ENCODE measurements at regions not wholly inside any gene's neighbourhood (a gene's known extent, or its start where the extent isn't known, plus 50 kb on each side); places are given as distances from the start of the nearest gene placed in this dataset.

GRCh38 chr6:139569566-139569965 is 195.1 kb upstream of the CITED2 start:
- Mint-ChIP-seq H3K36me3 (no peaks in the 10 kb centered on the region), H3K27ac (no peak overlapping the region), H3K9me3 (peaks cover 3% of the 10 kb centered on the region), H3K27me3 (no peaks in the 10 kb centered on the region), H3K4me3 (no peak overlapping the region), H3K4me1 (no peaks in the 10 kb centered on the region)
- DNase-seq (no peak), ATAC-seq (ENCODE audit: low read depth) (no peak)
- POLR2A ChIA-PET = no interaction called here

- Mint-ChIP-seq H3K36me3 (no peaks in the 10 kb centered on the region), H3K9me3 (peaks cover 2% of the 10 kb centered on the region), H3K4me1 (no peaks in the 10 kb centered on the region), H3K27ac (no peak overlapping the region), H3K4me3 (no peak overlapping the region), H3K27me3 (no peaks in the 10 kb centered on the region)
- DNase-seq (no peak), ATAC-seq (ENCODE audit: low read depth) (no peak)
- POLR2A ChIA-PET = no interaction called here
Observed at GRCh38 chr6:139568956-139569538, 194.6 kb upstream of the CITED2 start.

GRCh38 chr6:139568151-139568955 is 193.9 kb upstream of the CITED2 start:
- H3K9me3 Mint-ChIP-seq = no peaks in the 10 kb centered on the region
- no peak overlapping the region for H3K4me3 Mint-ChIP-seq
- POLR2A ChIA-PET = no interaction called here
- ATAC-seq (ENCODE audit: low read depth) (no peak), DNase-seq (no peak)
- no peaks in the 10 kb centered on the region for H3K27me3 Mint-ChIP-seq
- H3K4me1 Mint-ChIP-seq = no peaks in the 10 kb centered on the region
- H3K27ac Mint-ChIP-seq = no peak overlapping the region
- no peaks in the 10 kb centered on the region for H3K36me3 Mint-ChIP-seq

- no peak overlapping the region for H3K27ac Mint-ChIP-seq
- H3K9me3 Mint-ChIP-seq = no peaks in the 10 kb centered on the region
- no peak for ATAC-seq (ENCODE audit: low read depth)
- POLR2A ChIA-PET = no interaction called here
- no peak for DNase-seq
- H3K4me3 Mint-ChIP-seq = no peak overlapping the region
- H3K4me1 Mint-ChIP-seq = no peaks in the 10 kb centered on the region
- H3K36me3 Mint-ChIP-seq = no peaks in the 10 kb centered on the region
- no peaks in the 10 kb centered on the region for H3K27me3 Mint-ChIP-seq
Observed at GRCh38 chr6:139567095-139567494, 192.6 kb upstream of the CITED2 start.

- H3K9me3 Mint-ChIP-seq = peaks cover 2% of the 10 kb centered on the region
- ATAC-seq (ENCODE audit: low read depth) (no peak), DNase-seq (no peak)
- H3K27me3 Mint-ChIP-seq = no peaks in the 10 kb centered on the region
- no peak overlapping the region for H3K27ac Mint-ChIP-seq
- no peaks in the 10 kb centered on the region for H3K36me3 Mint-ChIP-seq
- H3K4me3 Mint-ChIP-seq = no peak overlapping the region
- POLR2A ChIA-PET = no interaction called here
- H3K4me1 Mint-ChIP-seq = no peaks in the 10 kb centered on the region
Observed at GRCh38 chr6:139565591-139565990, 191.1 kb upstream of the CITED2 start.

GRCh38 chr6:139557547-139557946 is 183.1 kb upstream of the CITED2 start:
- POLR2A ChIA-PET = no interaction called here
- peaks cover 4% of the 10 kb centered on the region for H3K9me3 Mint-ChIP-seq

GRCh38 chr6:139556532-139556931 is 182.1 kb upstream of the CITED2 start:
- H3K4me1 Mint-ChIP-seq = no peaks in the 10 kb centered on the region
- POLR2A ChIA-PET = no interaction called here
- H3K4me3 Mint-ChIP-seq = no peak overlapping the region
- DNase-seq (no peak), ATAC-seq (ENCODE audit: low read depth) (no peak)
- no peak overlapping the region for H3K27ac Mint-ChIP-seq
- peaks cover 2% of the 10 kb centered on the region for H3K27me3 Mint-ChIP-seq
- H3K9me3 Mint-ChIP-seq = peaks cover 4% of the 10 kb centered on the region
- no peaks in the 10 kb centered on the region for H3K36me3 Mint-ChIP-seq

More at GRCh38 chr6:139557547-139557946, 183.1 kb upstream of the CITED2 start:
- DNase-seq (no peak), ATAC-seq (ENCODE audit: low read depth) (no peak)
- Mint-ChIP-seq H3K27me3 (peaks cover under 1% of the 10 kb centered on the region), H3K4me1 (no peaks in the 10 kb centered on the region), H3K27ac (no peak overlapping the region), H3K36me3 (no peaks in the 10 kb centered on the region), H3K4me3 (no peak overlapping the region)

GRCh38 chr6:139553916-139554315 is 179.5 kb upstream of the CITED2 start:
- Mint-ChIP-seq H3K36me3 (no peaks in the 10 kb centered on the region), H3K27me3 (peaks cover 3% of the 10 kb centered on the region), H3K9me3 (peaks cover 2% of the 10 kb centered on the region), H3K27ac (no peak overlapping the region), H3K4me1 (no peaks in the 10 kb centered on the region), H3K4me3 (no peak overlapping the region)
- ATAC-seq (ENCODE audit: low read depth) (no peak), DNase-seq (no peak)
- POLR2A ChIA-PET = no interaction called here

- ATAC-seq (ENCODE audit: low read depth) (no peak), DNase-seq (no peak)
- POLR2A ChIA-PET = no interaction called here
Observed at GRCh38 chr6:139551376-139551775, 176.9 kb upstream of the CITED2 start.

GRCh38 chr6:139550361-139550760 is 175.9 kb upstream of the CITED2 start:
- POLR2A ChIA-PET = no interaction called here
- Mint-ChIP-seq H3K36me3 (no peaks in the 10 kb centered on the region), H3K4me3 (no peak overlapping the region), H3K27me3 (peaks cover 3% of the 10 kb centered on the region), H3K9me3 (peaks cover 2% of the 10 kb centered on the region), H3K27ac (no peak overlapping the region), H3K4me1 (no peaks in the 10 kb centered on the region)
- DNase-seq = no peak
- no peak for ATAC-seq (ENCODE audit: low read depth)

More at GRCh38 chr6:139551376-139551775, 176.9 kb upstream of the CITED2 start:
- H3K27me3 Mint-ChIP-seq = peaks cover 3% of the 10 kb centered on the region
- peaks cover 2% of the 10 kb centered on the region for H3K9me3 Mint-ChIP-seq
- no peak overlapping the region for H3K27ac Mint-ChIP-seq
- H3K4me1 Mint-ChIP-seq = no peaks in the 10 kb centered on the region
- H3K4me3 Mint-ChIP-seq = no peak overlapping the region
- H3K36me3 Mint-ChIP-seq = no peaks in the 10 kb centered on the region

DNA sequence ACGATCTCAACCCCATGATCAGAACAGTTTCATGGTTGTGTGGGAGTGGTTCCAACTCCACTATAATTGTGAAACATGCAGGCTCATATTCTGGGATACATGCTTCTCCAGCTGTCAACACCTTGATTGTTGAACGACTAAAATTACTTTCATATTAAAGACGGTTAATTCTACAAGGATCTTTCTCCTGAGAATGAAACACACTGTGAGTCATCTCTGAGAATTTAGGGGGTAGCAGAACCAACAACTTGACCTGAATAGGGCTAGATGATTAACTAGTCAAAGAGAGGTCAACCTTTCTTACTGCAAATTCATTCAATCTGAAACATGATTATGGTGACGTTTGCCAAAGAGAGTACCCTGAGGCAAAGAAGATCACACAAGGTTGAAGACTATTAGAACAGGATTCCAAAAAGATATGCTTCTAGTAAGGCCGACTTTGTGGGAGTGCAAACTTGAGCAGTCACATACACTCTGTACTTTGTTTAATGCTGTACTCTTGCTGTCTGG is 175.2 kb upstream of the CITED2 start:
- Mint-ChIP-seq H3K27ac (no peak overlapping the region), H3K36me3 (no peaks in the 10 kb centered on the region), H3K4me3 (no peak overlapping the region), H3K4me1 (peaks cover 2% of the 10 kb centered on the region), H3K9me3 (peaks cover 2% of the 10 kb centered on the region), H3K27me3 (peaks cover 3% of the 10 kb centered on the region)
- ATAC-seq (ENCODE audit: low read depth) = no peak
- no peak for DNase-seq
- POLR2A ChIA-PET = no interaction called here

GRCh38 chr6:139547804-139548203 is 173.4 kb upstream of the CITED2 start:
- Mint-ChIP-seq H3K9me3 (peaks cover 2% of the 10 kb centered on the region), H3K4me3 (no peak overlapping the region), H3K27me3 (peaks cover 3% of the 10 kb centered on the region), H3K27ac (no peak overlapping the region), H3K4me1 (peaks cover 9% of the 10 kb centered on the region), H3K36me3 (no peaks in the 10 kb centered on the region)
- POLR2A ChIA-PET = no interaction called here
- ATAC-seq (ENCODE audit: low read depth) (no peak), DNase-seq (no peak)

- peaks cover 2% of the 10 kb centered on the region for H3K9me3 Mint-ChIP-seq
- DNase-seq (no peak), ATAC-seq (ENCODE audit: low read depth) (no peak)
- no peak overlapping the region for H3K27ac Mint-ChIP-seq
- no peak overlapping the region for H3K4me3 Mint-ChIP-seq
- H3K27me3 Mint-ChIP-seq = peaks cover 2% of the 10 kb centered on the region
- H3K36me3 Mint-ChIP-seq = no peaks in the 10 kb centered on the region
- peaks cover 9% of the 10 kb centered on the region for H3K4me1 Mint-ChIP-seq
- POLR2A ChIA-PET = no interaction called here
Observed at GRCh38 chr6:139547122-139547776, 172.8 kb upstream of the CITED2 start.

- Mint-ChIP-seq H3K4me3 (no peak overlapping the region), H3K27me3 (peaks cover 2% of the 10 kb centered on the region), H3K36me3 (no peaks in the 10 kb centered on the region), H3K27ac (no peak overlapping the region), H3K9me3 (peaks cover 2% of the 10 kb centered on the region), H3K4me1 (peaks cover 9% of the 10 kb centered on the region)
- ATAC-seq (ENCODE audit: low read depth) = no peak
- POLR2A ChIA-PET = no interaction called here
- DNase-seq = no peak
Observed at GRCh38 chr6:139546106-139546472, 171.6 kb upstream of the CITED2 start.

Measured in activated naive CD8-positive, alpha-beta T cell treated with anti-CD3 and anti-CD28 coated beads, Interleukin-2, amount 10 ng/mL, durations not matched to agents 7 days and 5 days (primary cell).